ENCODE measurements at regions not wholly inside any gene's neighbourhood (a gene's known extent, or its start where the extent isn't known, plus 50 kb on each side); places are given as distances from the start of the nearest gene placed in this dataset.

DNA sequence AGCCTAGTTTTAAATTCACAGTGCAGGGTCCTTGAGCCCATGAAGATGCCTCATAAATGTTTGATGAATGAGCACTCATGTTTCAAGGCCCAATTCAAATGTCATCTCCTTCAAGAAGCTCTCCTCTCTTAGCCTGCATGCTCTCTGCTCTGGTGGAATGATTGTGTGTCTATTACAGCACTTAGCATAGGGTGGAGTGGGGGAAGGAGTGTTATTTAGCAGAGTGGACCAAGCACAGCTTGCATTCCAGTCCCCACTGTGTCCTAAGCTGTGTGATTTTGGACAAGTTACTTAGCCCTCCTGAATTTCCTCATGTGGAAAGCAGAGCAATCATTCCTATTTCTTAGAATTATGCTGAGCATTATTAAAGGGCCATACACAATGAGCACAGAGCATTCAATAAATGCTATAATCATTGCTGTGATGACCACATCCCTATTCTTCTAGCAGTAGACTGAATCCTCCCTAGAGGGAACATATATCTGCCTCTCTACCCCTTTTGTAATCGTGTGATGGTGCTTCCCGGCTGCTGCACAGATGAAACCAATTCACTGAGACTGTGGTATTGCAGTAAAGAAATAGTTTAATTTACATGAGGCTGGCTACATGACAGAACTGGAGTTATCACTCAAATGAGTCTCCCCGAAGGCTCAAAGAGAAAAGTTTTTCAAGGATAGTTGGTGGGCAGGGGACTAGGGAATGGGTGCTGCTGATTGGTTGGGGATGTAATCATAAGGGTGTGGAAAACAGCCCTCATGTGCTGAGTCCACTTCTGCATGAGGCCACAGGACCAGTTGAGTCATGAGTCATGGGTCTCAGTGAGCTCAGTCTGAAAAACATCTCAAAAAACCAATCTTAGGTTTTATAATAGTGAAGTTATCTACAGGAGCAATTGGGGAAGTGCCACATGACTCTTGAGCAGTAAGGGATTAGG is 173.4 kb upstream of the NDUFV2 start:
- H3K4me3 ChIP-seq (ENCODE audit: extremely low read depth in 1 of 4, insufficient read depth in 2 of 4, low read depth in 3 of 4, low read length in 4 of 4), result no peak overlapping the region
- H2AFZ ChIP-seq (ENCODE audit: low read length), result no peak overlapping the region
- peak overlapping the region; percentile 62; the same call in 1 of the 2 replicates for H2BK20ac ChIP-seq (ENCODE audit: low read length)
- no peak overlapping the region for H3K18ac ChIP-seq (ENCODE audit: extremely low read depth, low read length)
- FAIRE-seq, result no peak
- no peak overlapping the region for H4K5ac ChIP-seq (ENCODE audit: insufficient read length, low read depth, low read length)
- H2BK5ac ChIP-seq (ENCODE audit: low read depth, low read length), result no peak overlapping the region
- H2BK120ac ChIP-seq (replicated peaks; ENCODE audit: low read depth, low read length), result no peak overlapping the region
- peak overlapping the region; percentile 77; the same call in 1 of the 2 replicates for H2BK12ac ChIP-seq (ENCODE audit: low read depth, low read length)
- H3K36me3 ChIP-seq (ENCODE audit: control insufficient read depth in 2 of 4, insufficient read depth in 4 of 4, low read length in 3 of 4), result peaks cover 0 to 10% (median under 1%) of the 10 kb centered on the region in 4 experiments; a peak in 4 of 8 replicates
- no peak overlapping the region for H3K14ac ChIP-seq (ENCODE audit: insufficient read length)
- no peak overlapping the region for H2BK15ac ChIP-seq (ENCODE audit: low read length)
- DNase-seq (ENCODE audit: low read depth in 1 of 2, low spot score in 2 of 2), result no peak
- no peak overlapping the region for H3K56ac ChIP-seq (replicated peaks; ENCODE audit: insufficient read length, low read depth, low read length)
- H4K91ac ChIP-seq (replicated peaks; ENCODE audit: insufficient read length, low read length), result peak overlapping the region; percentile 15
- H3K23me2 ChIP-seq (ENCODE audit: low read depth, low read length), result no peaks in the 10 kb centered on the region
- peaks cover 37 to 39% of the 10 kb centered on the region in 2 experiments for H3K9me3 ChIP-seq (ENCODE audit: insufficient read depth in 2 of 2, low read depth in 1 of 2, low read length in 1 of 2)
- H4K20me1 ChIP-seq (replicated peaks in 1 of 2; ENCODE audit: control insufficient read depth in 1 of 2, insufficient read depth in 2 of 2, low read length in 2 of 2), result no peaks in the 10 kb centered on the region
- H3K79me2 ChIP-seq (ENCODE audit: control insufficient read depth in 1 of 2, insufficient read depth in 2 of 2, low read length in 2 of 2), result no peaks in the 10 kb centered on the region
- ChIA-PET CTCF (ENCODE audit: partially characterized antibody) (interaction anchor here (1.2 kb wide), 1 partner anchor 53 kb away, joined by 3 read pairs; no protein-coding TSS in a partner anchor), POLR2A (ENCODE audit: partially characterized antibody) (no interaction called here)
- H4K8ac ChIP-seq (ENCODE audit: extremely low read depth, insufficient read depth, low read length), result no peak overlapping the region
- H3K23ac ChIP-seq (ENCODE audit: insufficient read length), result no peak overlapping the region
- no peak overlapping the region for H3K4me2 ChIP-seq (ENCODE audit: insufficient read depth in 1 of 2, low read depth in 2 of 2, low read length in 2 of 2)
- H3K4me1 ChIP-seq (replicated peaks in 1 of 4; ENCODE audit: control insufficient read depth in 3 of 4, insufficient read depth in 4 of 4, low read length in 3 of 4), result peaks cover 0 to 10% (median 6%) of the 10 kb centered on the region in 4 experiments; a peak in 4 of 7 replicates
- H3K79me1 ChIP-seq (ENCODE audit: low read depth, low read length), result no peaks in the 10 kb centered on the region
- no peak overlapping the region for H3K4ac ChIP-seq (replicated peaks; ENCODE audit: insufficient read length, low read depth, low read length)
- 94% methylated on average over 3 of the region's 3 CpGs; no CpG with 5 or more reads in 1 of the 2 experiments for WGBS, 2 experiments (ENCODE audit: extremely low coverage in 1 of 2, insufficient coverage in 1 of 2, insufficient read length in 1 of 2, insufficient replicate concordance in 2 of 2, low coverage in 1 of 2, low lambda C conversion rate in 2 of 2, missing lambda C conversion rate in 1 of 2)
- H3K27ac ChIP-seq (ENCODE audit: low read depth, low read length), result no peak overlapping the region
- H3K9ac ChIP-seq (replicated peaks in 1 of 4; ENCODE audit: extremely low read depth in 1 of 4, low read depth in 3 of 4, low read length in 3 of 4), result no peak overlapping the region
- H3K27me3 ChIP-seq (replicated peaks in 1 of 4; ENCODE audit: control insufficient read depth in 3 of 4, extremely low read depth in 1 of 4, insufficient read depth in 3 of 4, low read length in 3 of 4), result no peaks in the 10 kb centered on the region
- peak overlapping the region; percentile 3; the same call in 1 of the 2 replicates for H2AK5ac ChIP-seq (ENCODE audit: low read depth, low read length)
- TF ChIP-seq RAD21 (IDR thresholded peaks at IDR 0.05 in 1 of 2, conservative IDR thresholded peaks at IDR 0.05 in 1 of 2; ENCODE audit: low read depth in 2 of 2, low read length in 2 of 2), result no peak
- no peak for TF ChIP-seq ZNF274 (IDR thresholded peaks at IDR 0.05; ENCODE audit: borderline replicate concordance, extremely low read depth, low read length)
- no peak for TF ChIP-seq HDAC2 (IDR thresholded peaks at IDR 0.05; ENCODE audit: borderline replicate concordance in 1 of 2, low read depth in 2 of 2, low read length in 2 of 2)
- no peak for TF ChIP-seq BRCA1 (IDR thresholded peaks at IDR 0.05; ENCODE audit: low read depth, low read length)
- TF ChIP-seq YY1 (IDR thresholded peaks at IDR 0.05; ENCODE audit: low read depth, low read length), result no peak
- TF ChIP-seq NANOG (IDR thresholded peaks at IDR 0.05; ENCODE audit: insufficient read depth, low read depth, low read length, poor library complexity, severe bottlenecking), result no peak
- no peak for TF ChIP-seq RFX5 (IDR thresholded peaks at IDR 0.05; ENCODE audit: borderline replicate concordance, low read depth, low read length)
- TF ChIP-seq KDM4A (IDR thresholded peaks at IDR 0.05; ENCODE audit: low read depth, low read length, severe bottlenecking), result no peak
- TF ChIP-seq SP4 (IDR thresholded peaks at IDR 0.05; ENCODE audit: low read length), result no peak
- no peak for TF ChIP-seq KDM5A (IDR thresholded peaks at IDR 0.05; ENCODE audit: low read length)
- TF ChIP-seq CTBP2 (IDR thresholded peaks at IDR 0.05; ENCODE audit: borderline replicate concordance, insufficient read depth, insufficient read length, low read length), result no peak

All from H1 (cell line).